Upper lobe of right lung (tissue), 1 donor: ENCODE measurements at regions not wholly inside any gene's neighbourhood (a gene's known extent, or its start where the extent isn't known, plus 50 kb on each side); places are given as distances from the start of the nearest gene placed in this dataset.

Experiments used
- ATAC-seq: fragments of 200-7000 bp; cut with Tn5 transposase; one replicate; pipeline ENCODE4 v1.9.1; 2020; ENCODE audit warnings: mild to moderate bottlenecking, moderate library complexity
- DNase-seq: peaks from one replicate; pipeline ENCODE4 v3.0.0-alpha.2; 2020
- H3K27ac ChIP-seq: fragments of 200-600 bp; one replicate; pipeline ENCODE4 v1.8.0; 2022
- H3K27me3 ChIP-seq: fragments of 200-600 bp; one replicate; pipeline ENCODE4 v1.8.0; 2022; ENCODE audit warnings: mild to moderate bottlenecking
- H3K36me3 ChIP-seq: fragments of 200-600 bp; one replicate; pipeline ENCODE4 v1.8.0; 2022
- H3K4me1 ChIP-seq: fragments of 200-600 bp; one replicate; pipeline ENCODE4 v1.8.0; 2022
- H3K4me3 ChIP-seq: fragments of 200-600 bp; one replicate; pipeline ENCODE4 v1.8.0; 2022; ENCODE audit warnings: mild to moderate bottlenecking
- H3K9me3 ChIP-seq: fragments of 200-600 bp; one replicate; pipeline ENCODE4 v1.8.0; 2022
- CTCF ChIP-seq: fragments of 200-600 bp; IDR thresholded peaks from one replicate; pipeline ENCODE4 v1.8.0; 2022; ENCODE audit warnings: antibody characterized with exemption
- intact Hi-C: fragments of 100-400 bp; cut with DNase I; formaldehyde crosslinking; loops from one replicate; pipeline ENCODE4 v1.11.0; 2022
- donor health status: DM: no; HTN: yes; CAD: no; lungs with severe emphysema.

GRCh38 chr11:15565880-15566279 lies 451.2 kb downstream of the INSC start:
- Histone ChIP-seq H3K27ac (no peak overlapping the region), H3K27me3 (no peaks in the 10 kb centered on the region), H3K4me1 (peaks cover 6% of the 10 kb centered on the region), H3K36me3 (no peaks in the 10 kb centered on the region), H3K9me3 (no peaks in the 10 kb centered on the region), H3K4me3 (no peak overlapping the region)
- intact Hi-C loops: no loop called here
- no peak for TF ChIP-seq CTCF
- no peak for ATAC-seq
- DNase-seq: no peak

GRCh38 chr11:15568440-15568839 lies 453.7 kb downstream of the INSC start:
- Histone ChIP-seq H3K9me3 (no peaks in the 10 kb centered on the region), H3K4me1 (peaks cover 6% of the 10 kb centered on the region), H3K27me3 (no peaks in the 10 kb centered on the region), H3K27ac (no peak overlapping the region), H3K36me3 (no peaks in the 10 kb centered on the region), H3K4me3 (no peak overlapping the region)
- no peak for TF ChIP-seq CTCF
- intact Hi-C loops: no loop called here
- DNase-seq (no peak), ATAC-seq (no peak)

GRCh38 chr11:15569305-15570025 lies 454.7 kb downstream of the INSC start:
- peaks cover 6% of the 10 kb centered on the region for H3K4me1 ChIP-seq
- H3K36me3 ChIP-seq: no peaks in the 10 kb centered on the region
- no peaks in the 10 kb centered on the region for H3K27me3 ChIP-seq
- no peak for TF ChIP-seq CTCF
- no peaks in the 10 kb centered on the region for H3K9me3 ChIP-seq
- intact Hi-C loops: no loop called here
- DNase-seq (no peak), ATAC-seq (peak; percentile 15)
- H3K27ac ChIP-seq: no peak overlapping the region
- H3K4me3 ChIP-seq: no peak overlapping the region

- Histone ChIP-seq H3K27me3 (no peaks in the 10 kb centered on the region), H3K4me1 (no peaks in the 10 kb centered on the region), H3K36me3 (no peaks in the 10 kb centered on the region), H3K27ac (no peak overlapping the region), H3K4me3 (no peak overlapping the region), H3K9me3 (no peaks in the 10 kb centered on the region)
- no peak for ATAC-seq
- intact Hi-C loops: no loop called here
- TF ChIP-seq CTCF: no peak
- no peak for DNase-seq
Observed at GRCh38 chr11:15575409-15575808, 460.7 kb downstream of the INSC start.

DNA sequence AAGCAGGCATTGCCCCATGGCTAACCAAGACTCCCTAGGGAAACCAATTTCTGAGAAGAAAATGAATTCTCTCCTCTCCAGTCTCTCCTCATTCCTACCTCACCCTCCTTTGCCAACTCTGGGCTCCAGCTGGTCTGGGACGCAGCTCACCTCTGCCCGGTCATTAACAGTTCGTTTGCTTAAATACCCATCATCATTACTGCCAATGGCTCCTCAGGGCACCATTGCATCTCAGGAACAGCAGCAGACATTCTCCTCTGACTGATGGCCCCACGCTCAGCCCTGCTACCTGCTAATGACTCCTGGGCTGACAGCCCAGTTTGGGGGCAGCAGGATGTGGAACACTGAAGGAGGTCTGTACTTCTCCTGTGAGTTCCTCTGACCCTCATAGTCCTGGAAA lies 462.0 kb downstream of the INSC start:
- Histone ChIP-seq H3K4me1 (no peaks in the 10 kb centered on the region), H3K4me3 (no peak overlapping the region), H3K9me3 (no peaks in the 10 kb centered on the region), H3K27me3 (no peaks in the 10 kb centered on the region), H3K27ac (no peak overlapping the region), H3K36me3 (no peaks in the 10 kb centered on the region)
- intact Hi-C loops: no loop called here
- ATAC-seq (no peak), DNase-seq (no peak)
- TF ChIP-seq CTCF: no peak

DNA sequence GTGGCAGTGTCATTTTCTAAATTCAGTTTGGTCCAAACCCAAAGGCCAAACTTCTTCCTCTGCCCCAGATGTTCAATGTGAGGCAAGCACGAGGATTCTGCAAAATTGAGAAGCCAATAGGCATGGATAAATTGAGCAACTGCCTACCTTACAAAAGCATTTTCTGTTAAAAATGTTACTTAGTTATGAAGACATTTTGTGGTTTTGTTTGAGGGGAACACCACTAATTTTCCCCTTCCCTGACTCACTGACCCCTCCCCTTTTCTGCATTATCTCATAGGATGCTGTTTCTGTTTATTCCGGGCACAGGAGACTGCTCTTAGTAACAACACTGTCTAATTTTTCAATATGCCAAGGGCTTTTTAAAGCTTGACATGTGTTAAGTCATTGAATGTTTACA lies 462.8 kb downstream of the INSC start:
- no peak for TF ChIP-seq CTCF
- intact Hi-C loops: no loop called here
- no peaks in the 10 kb centered on the region for H3K9me3 ChIP-seq
- H3K4me1 ChIP-seq: no peaks in the 10 kb centered on the region
- H3K27ac ChIP-seq: no peak overlapping the region
- no peaks in the 10 kb centered on the region for H3K27me3 ChIP-seq
- no peaks in the 10 kb centered on the region for H3K36me3 ChIP-seq
- DNase-seq: no peak
- ATAC-seq: peak; percentile 25
- no peak overlapping the region for H3K4me3 ChIP-seq
